ENCODE measurements at regions not wholly inside any gene's neighbourhood (a gene's known extent, or its start where the extent isn't known, plus 50 kb on each side); places are given as distances from the start of the nearest gene placed in this dataset.

DNA sequence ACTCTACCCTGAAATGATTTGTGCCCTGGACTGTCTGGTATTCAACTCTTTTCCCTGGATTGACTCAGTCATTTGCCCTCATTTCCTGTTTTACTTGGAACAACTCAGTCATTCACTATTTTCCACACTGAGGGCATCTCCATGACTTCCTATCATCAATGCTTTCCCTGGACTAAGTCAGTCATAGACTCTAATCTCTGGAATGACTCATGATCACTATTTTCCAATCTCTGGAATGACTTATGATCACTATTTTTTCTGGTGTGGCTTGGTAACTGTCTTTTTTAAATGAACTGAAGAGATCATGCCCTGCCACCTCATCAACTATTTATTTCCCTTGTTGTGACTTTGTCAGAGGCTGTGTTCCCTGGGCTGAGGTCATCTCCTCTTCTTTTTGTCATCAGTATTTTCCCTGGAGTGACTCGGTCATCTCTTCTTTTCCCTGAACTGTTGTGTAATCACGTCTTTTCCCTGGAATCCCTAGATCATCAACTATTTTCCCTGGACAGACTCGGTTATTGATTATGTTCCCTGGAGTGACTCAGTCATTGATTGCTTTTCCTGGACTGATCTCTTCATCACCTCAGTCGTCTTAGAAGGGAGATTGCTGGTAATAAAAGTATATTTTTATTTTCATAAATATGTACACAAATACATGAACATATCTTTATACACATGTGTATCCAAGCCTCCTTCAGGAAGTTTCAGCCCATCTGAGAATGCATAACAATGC is 327.1 kb upstream of the VCX start:
- H3K36me3 ChIP-seq = no peaks in the 10 kb centered on the region
- TF ChIP-seq, protein P1, sequence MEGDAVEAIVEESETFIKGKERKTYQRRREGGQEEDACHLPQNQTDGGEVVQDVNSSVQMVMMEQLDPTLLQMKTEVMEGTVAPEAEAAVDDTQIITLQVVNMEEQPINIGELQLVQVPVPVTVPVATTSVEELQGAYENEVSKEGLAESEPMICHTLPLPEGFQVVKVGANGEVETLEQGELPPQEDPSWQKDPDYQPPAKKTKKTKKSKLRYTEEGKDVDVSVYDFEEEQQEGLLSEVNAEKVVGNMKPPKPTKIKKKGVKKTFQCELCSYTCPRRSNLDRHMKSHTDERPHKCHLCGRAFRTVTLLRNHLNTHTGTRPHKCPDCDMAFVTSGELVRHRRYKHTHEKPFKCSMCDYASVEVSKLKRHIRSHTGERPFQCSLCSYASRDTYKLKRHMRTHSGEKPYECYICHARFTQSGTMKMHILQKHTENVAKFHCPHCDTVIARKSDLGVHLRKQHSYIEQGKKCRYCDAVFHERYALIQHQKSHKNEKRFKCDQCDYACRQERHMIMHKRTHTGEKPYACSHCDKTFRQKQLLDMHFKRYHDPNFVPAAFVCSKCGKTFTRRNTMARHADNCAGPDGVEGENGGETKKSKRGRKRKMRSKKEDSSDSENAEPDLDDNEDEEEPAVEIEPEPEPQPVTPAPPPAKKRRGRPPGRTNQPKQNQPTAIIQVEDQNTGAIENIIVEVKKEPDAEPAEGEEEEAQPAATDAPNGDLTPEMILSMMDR (IDR thresholded peaks at IDR 0.05) = no peak
- no peak for TF ChIP-seq POLR2AphosphoS5 (IDR thresholded peaks at IDR 0.05)
- no peak for TF ChIP-seq POLR2A (IDR thresholded peaks at IDR 0.05)
- intact Hi-C loops (cut with DNase I; ENCODE audit: low total_unique reads) = no loop called here
- no peak overlapping the region for H3K27ac ChIP-seq
- DNase-seq (ENCODE audit: low spot score in 2 of 2) = no peak
- peaks cover 0 to 5% of the 10 kb centered on the region in 2 donors for H3K27me3 ChIP-seq
- H3K4me1 ChIP-seq = no peaks in the 10 kb centered on the region
- H3K4me3 ChIP-seq = no peak overlapping the region
- peaks cover 0 to 6% of the 10 kb centered on the region in 2 donors for H3K9me3 ChIP-seq

DNA sequence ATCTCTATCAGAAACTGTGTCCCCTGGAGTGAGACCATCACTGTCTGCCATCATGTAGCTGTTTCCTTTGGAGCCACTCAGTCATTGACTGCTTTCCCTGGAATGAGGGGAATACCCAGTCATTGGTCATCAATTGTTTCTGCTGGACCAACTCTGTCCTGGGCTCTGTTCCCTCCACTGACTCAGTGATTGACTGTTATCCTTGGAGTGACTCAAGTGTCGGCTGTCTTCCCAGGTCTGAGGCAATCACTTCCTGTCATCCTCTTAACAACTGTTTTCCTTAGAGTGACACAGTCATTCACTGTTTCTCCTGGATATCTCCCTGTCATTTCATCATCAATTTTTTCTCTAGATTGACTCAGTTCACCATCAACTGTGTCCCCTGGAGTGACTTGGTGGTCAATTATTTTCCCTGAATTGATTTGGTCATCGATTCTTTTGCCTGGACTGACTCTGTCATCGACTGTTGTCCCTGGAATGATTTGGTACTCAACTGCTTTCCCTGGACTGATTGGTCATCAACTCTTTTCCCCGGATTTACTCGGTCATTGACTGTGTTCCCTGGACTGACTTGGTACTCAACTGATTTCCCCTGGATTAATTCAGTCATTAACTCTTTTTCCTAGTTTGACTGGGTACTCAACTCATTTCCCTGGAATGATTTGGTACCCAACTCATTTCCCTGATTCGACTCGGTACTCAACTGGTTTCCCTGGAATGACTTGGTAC is 327.9 kb upstream of the VCX start:
- no peak for DNase-seq (ENCODE audit: low spot score in 2 of 2)

DNA sequence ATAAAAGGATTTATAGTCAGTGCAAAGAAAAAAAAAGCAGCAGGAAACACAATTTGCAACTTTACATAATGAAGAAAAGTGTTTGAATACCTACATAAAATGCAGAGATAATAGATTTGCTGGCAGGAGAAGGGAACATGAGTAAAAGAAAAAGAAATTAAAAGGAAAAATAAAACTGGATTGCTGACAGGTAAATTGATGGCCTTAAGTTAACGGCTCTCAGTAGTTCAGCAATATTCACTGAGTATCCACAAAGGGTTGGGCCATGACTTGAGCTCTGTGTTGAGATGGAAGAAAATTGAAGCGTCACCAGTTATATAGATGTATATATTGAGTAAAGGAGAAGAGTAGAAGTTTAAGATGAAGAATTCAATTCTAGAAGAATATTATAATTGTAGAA is 330.1 kb upstream of the VCX start:
- no peak overlapping the region for H3K27ac ChIP-seq
- no peaks in the 10 kb centered on the region for H3K27me3 ChIP-seq
- peaks cover 0 to 6% of the 10 kb centered on the region in 2 donors for H3K9me3 ChIP-seq
- no peaks in the 10 kb centered on the region for H3K36me3 ChIP-seq
- TF ChIP-seq POLR2A (IDR thresholded peaks at IDR 0.05) (no peak), POLR2AphosphoS5 (IDR thresholded peaks at IDR 0.05) (no peak)
- TF ChIP-seq, protein P1 (IDR thresholded peaks at IDR 0.05) = no peak
- no peaks in the 10 kb centered on the region for H3K4me1 ChIP-seq
- no peak for DNase-seq (ENCODE audit: low spot score in 2 of 2)
- no peak overlapping the region for H3K4me3 ChIP-seq
- intact Hi-C loops (cut with DNase I; ENCODE audit: low total_unique reads) = no loop called here

More for the DNA sequence above, 327.9 kb upstream of the VCX start:
- no peak overlapping the region for H3K27ac ChIP-seq
- TF ChIP-seq, protein P1 (IDR thresholded peaks at IDR 0.05) = no peak
- no peak for TF ChIP-seq POLR2AphosphoS5 (IDR thresholded peaks at IDR 0.05)
- no peak for TF ChIP-seq POLR2A (IDR thresholded peaks at IDR 0.05)
- H3K4me1 ChIP-seq = no peaks in the 10 kb centered on the region
- intact Hi-C loops (cut with DNase I; ENCODE audit: low total_unique reads) = no loop called here
- no peak overlapping the region for H3K4me3 ChIP-seq
- peaks cover 0 to 5% of the 10 kb centered on the region in 2 donors for H3K27me3 ChIP-seq
- peaks cover 0 to 6% of the 10 kb centered on the region in 2 donors for H3K9me3 ChIP-seq
- H3K36me3 ChIP-seq = no peaks in the 10 kb centered on the region

DNA sequence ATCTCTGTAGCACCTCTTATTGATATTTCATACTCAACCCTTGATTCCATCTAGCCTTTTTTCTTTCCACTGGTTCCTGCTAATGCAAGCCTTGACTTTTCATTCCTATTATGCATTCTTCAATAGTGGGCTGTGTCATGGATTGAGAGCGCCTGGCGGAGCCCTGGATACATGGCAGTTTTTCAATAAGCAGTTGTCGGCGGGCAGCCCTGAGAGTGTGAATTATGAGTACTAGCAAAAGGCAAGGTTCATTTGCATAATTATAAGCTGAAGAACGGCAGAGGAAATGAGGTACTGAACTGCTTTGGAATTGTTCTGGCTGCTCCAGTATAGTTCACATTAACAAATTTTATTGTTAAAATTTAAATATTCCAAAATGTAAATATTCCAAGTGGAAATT is 339.7 kb upstream of the VCX start:
- TF ChIP-seq POLR2A (IDR thresholded peaks at IDR 0.05) = no peak
- TF ChIP-seq, protein P1 (IDR thresholded peaks at IDR 0.05) = no peak
- TF ChIP-seq POLR2AphosphoS5 (IDR thresholded peaks at IDR 0.05) = no peak
- no peaks in the 10 kb centered on the region for H3K36me3 ChIP-seq
- no peaks in the 10 kb centered on the region for H3K9me3 ChIP-seq
- H3K27me3 ChIP-seq = no peaks in the 10 kb centered on the region
- H3K27ac ChIP-seq = no peak overlapping the region
- no peak for DNase-seq (ENCODE audit: low spot score in 2 of 2)
- intact Hi-C loops (cut with DNase I; ENCODE audit: low total_unique reads) = no loop called here
- no peak overlapping the region for H3K4me3 ChIP-seq
- no peaks in the 10 kb centered on the region for H3K4me1 ChIP-seq

DNA sequence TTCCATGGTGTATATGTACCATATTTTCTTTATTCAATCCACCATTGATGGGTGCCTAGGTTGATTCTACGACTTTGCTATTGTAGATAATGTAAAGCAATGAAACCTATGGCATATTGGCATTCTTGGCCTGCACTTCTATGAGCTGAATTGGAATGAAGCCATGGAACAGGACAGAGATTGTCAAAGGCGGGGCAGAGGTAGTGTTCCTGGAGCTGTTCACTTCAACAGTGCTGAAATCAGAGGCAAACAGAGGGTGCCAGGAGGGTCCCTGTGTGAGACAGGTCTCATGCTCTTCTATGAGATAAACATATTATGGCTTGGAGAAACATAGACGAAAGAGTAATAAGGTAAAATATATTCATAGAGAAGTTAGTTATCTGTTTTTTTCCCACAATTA is 342.6 kb upstream of the VCX start:
- Histone ChIP-seq H3K27ac (no peak overlapping the region), H3K4me1 (no peaks in the 10 kb centered on the region), H3K9me3 (no peaks in the 10 kb centered on the region), H3K36me3 (no peaks in the 10 kb centered on the region), H3K4me3 (no peak overlapping the region), H3K27me3 (no peaks in the 10 kb centered on the region)
- no peak for DNase-seq (ENCODE audit: low spot score in 2 of 2)
- TF ChIP-seq POLR2A (IDR thresholded peaks at IDR 0.05) (no peak), POLR2AphosphoS5 (IDR thresholded peaks at IDR 0.05) (no peak)
- TF ChIP-seq, protein P1 (IDR thresholded peaks at IDR 0.05) = no peak
- intact Hi-C loops (cut with DNase I; ENCODE audit: low total_unique reads) = no loop called here
